ENCODE measurements at regions not wholly inside any gene's neighbourhood (a gene's known extent, or its start where the extent isn't known, plus 50 kb on each side); places are given as distances from the start of the nearest gene placed in this dataset.

GRCh38 chr2:4085186-4085585, 381.8 kb downstream of the DCDC2C start:
- no peaks in the 10 kb centered on the region for H3K9me3 ChIP-seq
- ATAC-seq (no peak), FAIRE-seq (no peak), DNase-seq (ENCODE audit: low read depth in 1 of 2, low spot score in 1 of 2) (no peak)
- under 1% methylated on average over 7 of the region's 7 CpGs for WGBS (ENCODE audit: missing lambda C conversion rate)
- ChIA-PET CTCF (interaction anchor here (1.3 kb wide), 1 partner anchor 32 kb away, joined by 3 read pairs; no protein-coding TSS in a partner anchor), POLR2A (no interaction called here)
- no peak for TF ChIP-seq JUNB (IDR thresholded peaks at IDR 0.05)
- no peak overlapping the region for H3K4me3 ChIP-seq
- no peak overlapping the region for H3K4me2 ChIP-seq
- no peak overlapping the region for H3K27ac ChIP-seq
- H3K4me1 ChIP-seq, result no peaks in the 10 kb centered on the region

- ChIA-PET CTCF (interaction anchor here (0.7 kb wide), 1 partner anchor 25 kb away, joined by 5 read pairs; no protein-coding TSS in a partner anchor), POLR2A (no interaction called here)
- Histone ChIP-seq H3K4me2 (no peak overlapping the region), H3K4me1 (no peaks in the 10 kb centered on the region), H3K9me3 (no peaks in the 10 kb centered on the region), H3K4me3 (no peak overlapping the region), H3K27ac (no peak overlapping the region)
- ATAC-seq (no peak), FAIRE-seq (no peak), DNase-seq (ENCODE audit: low read depth in 1 of 2, low spot score in 1 of 2) (no peak)
- 18% methylated on average over 14 of the region's 14 CpGs for WGBS (ENCODE audit: missing lambda C conversion rate)
- TF ChIP-seq ZC3H11A (IDR thresholded peaks at IDR 0.05) (no peak), POLR2AphosphoS2 (conservative IDR thresholded peaks at IDR 0.05; ENCODE audit: low read length) (no peak)
These were observed 387.6 kb downstream of the DCDC2C start for GRCh38 chr2:4090668-4091630.

GRCh38 chr2:4091869-4092268, 388.5 kb downstream of the DCDC2C start:
- Histone ChIP-seq H3K4me3 (no peak overlapping the region), H3K4me1 (no peaks in the 10 kb centered on the region), H3K27ac (no peak overlapping the region), H3K9me3 (no peaks in the 10 kb centered on the region), H3K4me2 (no peak overlapping the region)
- TF ChIP-seq HEYL (CRISPR knock-in tag; IDR thresholded peaks at IDR 0.05), result no peak
- no peak for TF ChIP-seq ZNF302 (CRISPR knock-in tag; IDR thresholded peaks at IDR 0.05)
- no peak for TF ChIP-seq ATOH8 (CRISPR knock-in tag; IDR thresholded peaks at IDR 0.05; ENCODE audit: low read depth)
- FAIRE-seq (no peak), ATAC-seq (no peak), DNase-seq (ENCODE audit: low read depth in 1 of 2, low spot score in 1 of 2) (no peak)
- CTCF ChIA-PET, result no interaction called here
- 11% methylated on average over 3 of the region's 3 CpGs for WGBS (ENCODE audit: missing lambda C conversion rate)
- POLR2A ChIA-PET, result no interaction called here

GRCh38 chr2:4094743-4095142, 391.4 kb downstream of the DCDC2C start:
- no peak for FAIRE-seq

More at GRCh38 chr2:4094743-4095142, 391.4 kb downstream of the DCDC2C start:
- TF ChIP-seq MAFK (IDR thresholded peaks at IDR 0.05; ENCODE audit: partially characterized antibody), result no peak
- TF ChIP-seq JUN (IDR thresholded peaks at IDR 0.05), result no peak
- TF ChIP-seq TP53 (CRISPR knock-in tag; IDR thresholded peaks at IDR 0.05), result no peak
- no peak for TF ChIP-seq BCL3 (IDR thresholded peaks at IDR 0.05)
- TF ChIP-seq SMC3 (IDR thresholded peaks at IDR 0.05), result no peak
- no peak for TF ChIP-seq KDM1A (IDR thresholded peaks at IDR 0.05; ENCODE audit: low read depth)
- TF ChIP-seq HOXA7 (CRISPR knock-in tag; IDR thresholded peaks at IDR 0.05), result no peak
- TF ChIP-seq ZNF302 (CRISPR knock-in tag; IDR thresholded peaks at IDR 0.05), result no peak
- TF ChIP-seq CBX8 (IDR thresholded peaks at IDR 0.05), result no peak
- no peak for TF ChIP-seq SREBF2 (IDR thresholded peaks at IDR 0.05)
- TF ChIP-seq GATA3 (IDR thresholded peaks at IDR 0.05; ENCODE audit: borderline replicate concordance), result no peak
- no peak for TF ChIP-seq NFE2L2 (conservative IDR thresholded peaks at IDR 0.05; ENCODE audit: low read length)
- no peak for TF ChIP-seq MAZ (IDR thresholded peaks at IDR 0.05; ENCODE audit: borderline replicate concordance, low read depth, low read length)
- TF ChIP-seq MYC (IDR thresholded peaks at IDR 0.05; ENCODE audit: borderline replicate concordance, low read length), result no peak
- TF ChIP-seq CHD4 (IDR thresholded peaks at IDR 0.05; ENCODE audit: borderline replicate concordance), result no peak
- TF ChIP-seq ELK1 (IDR thresholded peaks at IDR 0.05; ENCODE audit: low read depth, low read length), result no peak
- Histone ChIP-seq H3K9me3 (no peaks in the 10 kb centered on the region), H3K4me3 (no peak overlapping the region), H3K27ac (no peak overlapping the region), H3K4me1 (no peaks in the 10 kb centered on the region), H3K4me2 (no peak overlapping the region)
- no peak for DNase-seq (ENCODE audit: low read depth in 1 of 2, low spot score in 1 of 2)
- ChIA-PET CTCF (no interaction called here), POLR2A (no interaction called here)
- no peak for ATAC-seq
- WGBS (ENCODE audit: missing lambda C conversion rate), result 41% methylated on average over 8 of the region's 8 CpGs
